HEK293T (cell line): ENCODE measurements at regions not wholly inside any gene's neighbourhood (a gene's known extent, or its start where the extent isn't known, plus 50 kb on each side); places are given as distances from the start of the nearest gene placed in this dataset.

ENCODE experiments used
- CTCF ChIA-PET: fragments of 350-600 bp; formaldehyde crosslinking; extraction: SDS; loops from one replicate; lab custom pipeline; 2021; ENCODE audit warnings: antibody characterized with exemption, inconsistent platforms; lab: Yijun Ruan, JAX
- POLR2A ChIA-PET: fragments of 350-600 bp; formaldehyde crosslinking; extraction: SDS; loops from one replicate; lab custom pipeline; 2020; ENCODE audit warnings: antibody characterized with exemption, inconsistent platforms; lab: Yijun Ruan, JAX
- DNase-seq: peaks from one replicate; pipeline ENCODE4 v3.0.0; 2012; ENCODE audit warnings: mixed read lengths; ENCODE audit errors: extremely low spot score
- ARNT ChIP-seq: fragments of 450-650 bp; IDR thresholded peaks from 2 replicates; pipeline ENCODE4 v1.6.1; 2017; ENCODE audit warnings: mild to moderate bottlenecking
- BHLHE40 ChIP-seq: fragments of 450-650 bp; IDR thresholded peaks from 2 replicates; pipeline ENCODE4 v1.6.1; 2016; ENCODE audit warnings: mild to moderate bottlenecking, moderate library complexity, borderline replicate concordance
- CTBP1 ChIP-seq: fragments of 450-650 bp; IDR thresholded peaks from 2 replicates; pipeline ENCODE4 v1.6.1; 2016; ENCODE audit warnings: borderline replicate concordance
- ELF4 ChIP-seq: fragments of 450-650 bp; IDR thresholded peaks from 2 replicates; pipeline ENCODE4 v1.6.1; 2017; ENCODE audit warnings: antibody characterized with exemption
- FOXA1 ChIP-seq: fragments of 450-650 bp; IDR thresholded peaks from 2 replicates; pipeline ENCODE4 v1.6.1; 2016; ENCODE audit warnings: mild to moderate bottlenecking
- FOXK2 ChIP-seq: fragments of 450-650 bp; IDR thresholded peaks from 2 replicates; pipeline ENCODE4 v1.6.1; 2016; ENCODE audit warnings: mild to moderate bottlenecking
- FOXM1 ChIP-seq: fragments of 450-650 bp; IDR thresholded peaks from 2 replicates; pipeline ENCODE4 v1.6.1; 2017; ENCODE audit warnings: mild to moderate bottlenecking, borderline replicate concordance
- HDGF ChIP-seq: fragments of 450-650 bp; IDR thresholded peaks from 2 replicates; pipeline ENCODE4 v1.6.1; 2017; ENCODE audit warnings: antibody characterized with exemption, borderline replicate concordance
- L3MBTL2 ChIP-seq: fragments of 450-650 bp; conservative IDR thresholded peaks from 2 replicates; pipeline ENCODE4 v1.6.1; 2016; ENCODE audit warnings: mild to moderate bottlenecking
- LEF1 ChIP-seq: fragments of 450-650 bp; IDR thresholded peaks from 2 replicates; pipeline ENCODE4 v1.6.1; 2017; ENCODE audit warnings: mild to moderate bottlenecking, borderline replicate concordance
- NFRKB ChIP-seq: fragments of 450-650 bp; IDR thresholded peaks from 2 replicates; pipeline ENCODE4 v1.6.1; 2016; ENCODE audit warnings: mild to moderate bottlenecking, moderate library complexity
- PKNOX1 ChIP-seq: fragments of 450-650 bp; IDR thresholded peaks from 2 replicates; pipeline ENCODE4 v1.6.1; 2016
- SP1 ChIP-seq: fragments of 450-650 bp; IDR thresholded peaks from 2 replicates; pipeline ENCODE4 v1.6.1; 2017
- SUZ12 ChIP-seq: fragments of 450-650 bp; IDR thresholded peaks from 2 replicates; pipeline ENCODE4 v1.6.1; 2016; ENCODE audit warnings: mild to moderate bottlenecking
- TARDBP ChIP-seq: fragments of 450-650 bp; IDR thresholded peaks from 2 replicates; pipeline ENCODE4 v1.6.1; 2016
- ZNF384 ChIP-seq: fragments of 450-650 bp; IDR thresholded peaks from 2 replicates; pipeline ENCODE4 v1.6.1; 2016

GRCh38 chr13:109859216-109859835 is 72.9 kb upstream of the IRS2 start:
- TF ChIP-seq ZNF384 (no peak), ELF4 (no peak), ARNT (no peak), LEF1 (no peak), HDGF (no peak), SP1 (no peak), FOXM1 (no peak), SUZ12 (no peak), L3MBTL2 (no peak), NFRKB (no peak), CTBP1 (no peak)
- POLR2A ChIA-PET, result no interaction called here
- DNase-seq, result no peak
- CTCF ChIA-PET, result no interaction called here

GRCh38 chr13:109858319-109858718 is 71.9 kb upstream of the IRS2 start:
- CTCF ChIA-PET, result no interaction called here
- no peak for TF ChIP-seq FOXK2
- no peak for TF ChIP-seq ELF4
- TF ChIP-seq SP1, result no peak
- no peak for TF ChIP-seq HDGF
- no peak for TF ChIP-seq L3MBTL2
- TF ChIP-seq LEF1, result no peak
- TF ChIP-seq CTBP1, result no peak
- TF ChIP-seq ARNT, result no peak
- TF ChIP-seq TARDBP, result no peak
- TF ChIP-seq PKNOX1, result no peak
- no peak for TF ChIP-seq ZNF384
- TF ChIP-seq BHLHE40, result no peak
- DNase-seq, result no peak

GRCh38 chr13:109857803-109858202 is 71.4 kb upstream of the IRS2 start:
- CTCF ChIA-PET, result no interaction called here

More at GRCh38 chr13:109858319-109858718, 71.9 kb upstream of the IRS2 start:
- POLR2A ChIA-PET, result no interaction called here

GRCh38 chr13:109857325-109857724 is 70.9 kb upstream of the IRS2 start:
- ChIA-PET CTCF (no interaction called here), POLR2A (no interaction called here)
- DNase-seq, result no peak
- TF ChIP-seq LEF1, result no peak
- no peak for TF ChIP-seq PKNOX1
- no peak for TF ChIP-seq SP1
- TF ChIP-seq NFRKB, result no peak
- TF ChIP-seq SUZ12, result no peak
- TF ChIP-seq FOXK2, result no peak
- TF ChIP-seq L3MBTL2, result no peak
- no peak for TF ChIP-seq FOXA1
- no peak for TF ChIP-seq ARNT
- no peak for TF ChIP-seq BHLHE40
- TF ChIP-seq TARDBP, result no peak
- no peak for TF ChIP-seq ZNF384
- no peak for TF ChIP-seq HDGF
- TF ChIP-seq CTBP1, result no peak
- TF ChIP-seq FOXM1, result no peak
- no peak for TF ChIP-seq ELF4

More at GRCh38 chr13:109857803-109858202, 71.4 kb upstream of the IRS2 start:
- POLR2A ChIA-PET, result no interaction called here
- TF ChIP-seq PKNOX1, result no peak
- TF ChIP-seq FOXK2, result no peak
- no peak for TF ChIP-seq FOXA1
- no peak for TF ChIP-seq LEF1
- no peak for TF ChIP-seq NFRKB
- TF ChIP-seq SP1, result no peak
- TF ChIP-seq SUZ12, result no peak
- no peak for TF ChIP-seq BHLHE40
- TF ChIP-seq HDGF, result no peak
- TF ChIP-seq ARNT, result no peak
- no peak for TF ChIP-seq CTBP1
- no peak for TF ChIP-seq FOXM1
- no peak for DNase-seq

GRCh38 chr13:109856350-109856749 is 70.0 kb upstream of the IRS2 start:
- ChIA-PET POLR2A (no interaction called here), CTCF (no interaction called here)

DNA sequence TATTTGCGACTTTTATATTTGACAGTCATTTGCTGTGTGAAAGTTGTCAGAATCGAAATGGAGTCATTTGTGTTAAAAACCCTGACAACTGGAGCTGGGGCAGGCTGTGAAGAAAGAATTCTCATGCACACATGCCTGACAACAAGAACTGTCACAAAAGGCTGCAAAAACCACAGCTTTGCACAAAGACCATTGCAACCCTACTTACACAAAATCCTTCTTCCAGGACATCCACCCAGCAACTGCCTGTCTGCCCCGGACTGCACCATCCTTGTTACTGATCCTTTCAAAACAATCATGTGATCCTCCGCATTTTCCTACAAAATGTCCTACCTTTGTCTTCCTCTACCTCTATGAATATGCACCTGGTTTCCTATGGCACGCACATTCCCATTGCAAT is 66.8 kb upstream of the IRS2 start:
- ChIA-PET CTCF (no interaction called here), POLR2A (no interaction called here)
- no peak for DNase-seq
- TF ChIP-seq FOXA1 (no peak), FOXK2 (no peak), FOXM1 (no peak), BHLHE40 (no peak), SP1 (no peak), ARNT (no peak), L3MBTL2 (no peak), SUZ12 (no peak), CTBP1 (no peak), ZNF384 (no peak), HDGF (no peak), TARDBP (no peak), LEF1 (no peak), NFRKB (no peak), ELF4 (no peak), PKNOX1 (no peak)

More at GRCh38 chr13:109856350-109856749, 70.0 kb upstream of the IRS2 start:
- no peak for DNase-seq
- TF ChIP-seq FOXK2, result no peak
- no peak for TF ChIP-seq PKNOX1
